GM21515 (cell line): ENCODE measurements at regions not wholly inside any gene's neighbourhood (a gene's known extent, or its start where the extent isn't known, plus 50 kb on each side); places are given as distances from the start of the nearest gene placed in this dataset.

ENCODE experiments used
- ATAC-seq: cut with Tn5 transposase; IDR thresholded peaks from one replicate; pipeline ENCODE4 v1.9.1; 2021; ENCODE audit not compliant: unreplicated experiment

- ATAC-seq, result no peak
Observed at GRCh38 chr6:170232186-170233002, 58.5 kb downstream of the DLL1 start.

DNA sequence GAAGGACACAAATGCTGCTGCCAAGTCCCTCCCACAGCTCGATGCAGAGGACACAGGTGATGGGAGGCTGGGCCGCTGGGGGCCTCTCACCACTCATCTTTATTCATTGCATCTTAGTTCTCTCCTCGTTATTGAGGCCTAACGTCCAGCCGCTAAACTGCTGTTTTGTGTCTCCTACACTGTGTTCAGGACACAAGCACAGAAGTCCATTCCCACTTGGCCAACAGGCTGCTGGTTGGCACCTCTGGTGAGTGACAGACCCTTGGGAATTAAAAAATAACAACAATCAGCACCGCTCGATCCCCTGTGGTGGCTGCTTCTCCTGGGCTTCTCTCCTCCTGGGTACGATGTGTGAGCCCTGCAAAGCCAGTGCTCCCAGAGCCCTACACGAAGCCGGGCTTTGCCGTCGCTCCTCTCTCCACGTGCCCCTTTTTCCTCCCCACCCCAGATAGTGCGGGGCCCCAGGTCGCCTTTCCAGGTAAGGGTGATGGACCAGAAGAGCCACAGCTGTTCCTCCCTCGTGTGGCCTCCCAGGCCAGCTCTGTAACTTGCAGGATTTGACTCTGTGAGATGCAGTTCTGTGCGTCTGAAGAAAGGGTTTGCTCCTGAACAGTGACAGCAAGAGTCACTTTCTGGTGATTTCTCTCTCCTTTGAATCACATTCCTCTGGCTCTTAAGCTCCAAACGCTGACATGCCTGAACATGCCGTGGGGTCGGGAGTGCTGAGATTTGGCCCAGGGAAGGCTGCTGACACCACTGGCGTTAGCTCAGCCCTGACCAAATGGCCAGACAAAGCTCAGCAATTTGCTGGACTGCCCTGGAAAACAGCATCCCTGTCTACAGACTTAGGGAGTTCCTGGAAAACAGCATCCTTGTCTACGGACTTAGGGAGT lies 59.3 kb downstream of the DLL1 start:
- ATAC-seq, result no peak

GRCh38 chr6:170230520-170231292 lies 60.2 kb downstream of the DLL1 start:
- no peak for ATAC-seq

GRCh38 chr6:170229851-170230519 lies 60.9 kb downstream of the DLL1 start:
- ATAC-seq, result no peak

GRCh38 chr6:170229396-170229795 lies 61.5 kb downstream of the DLL1 start:
- ATAC-seq, result no peak

DNA sequence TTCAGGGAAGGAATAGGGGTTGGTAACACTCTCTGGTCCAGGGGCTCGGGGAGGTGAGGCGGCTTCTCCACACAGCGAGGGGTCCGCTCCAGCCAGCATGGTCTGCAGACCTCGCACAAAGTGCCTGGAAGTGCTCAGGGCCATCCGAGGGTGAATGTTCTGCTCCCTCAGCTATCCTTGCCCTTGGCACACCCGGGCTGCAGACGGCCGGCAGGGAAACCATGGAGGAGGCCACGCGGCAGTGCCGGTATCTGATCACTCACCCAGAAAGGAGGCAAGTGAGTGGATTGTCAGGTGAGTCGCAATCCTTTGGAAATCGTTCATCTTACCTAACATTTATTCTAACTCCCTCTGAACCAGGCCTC lies 62.0 kb downstream of the DLL1 start:
- no peak for ATAC-seq

DNA sequence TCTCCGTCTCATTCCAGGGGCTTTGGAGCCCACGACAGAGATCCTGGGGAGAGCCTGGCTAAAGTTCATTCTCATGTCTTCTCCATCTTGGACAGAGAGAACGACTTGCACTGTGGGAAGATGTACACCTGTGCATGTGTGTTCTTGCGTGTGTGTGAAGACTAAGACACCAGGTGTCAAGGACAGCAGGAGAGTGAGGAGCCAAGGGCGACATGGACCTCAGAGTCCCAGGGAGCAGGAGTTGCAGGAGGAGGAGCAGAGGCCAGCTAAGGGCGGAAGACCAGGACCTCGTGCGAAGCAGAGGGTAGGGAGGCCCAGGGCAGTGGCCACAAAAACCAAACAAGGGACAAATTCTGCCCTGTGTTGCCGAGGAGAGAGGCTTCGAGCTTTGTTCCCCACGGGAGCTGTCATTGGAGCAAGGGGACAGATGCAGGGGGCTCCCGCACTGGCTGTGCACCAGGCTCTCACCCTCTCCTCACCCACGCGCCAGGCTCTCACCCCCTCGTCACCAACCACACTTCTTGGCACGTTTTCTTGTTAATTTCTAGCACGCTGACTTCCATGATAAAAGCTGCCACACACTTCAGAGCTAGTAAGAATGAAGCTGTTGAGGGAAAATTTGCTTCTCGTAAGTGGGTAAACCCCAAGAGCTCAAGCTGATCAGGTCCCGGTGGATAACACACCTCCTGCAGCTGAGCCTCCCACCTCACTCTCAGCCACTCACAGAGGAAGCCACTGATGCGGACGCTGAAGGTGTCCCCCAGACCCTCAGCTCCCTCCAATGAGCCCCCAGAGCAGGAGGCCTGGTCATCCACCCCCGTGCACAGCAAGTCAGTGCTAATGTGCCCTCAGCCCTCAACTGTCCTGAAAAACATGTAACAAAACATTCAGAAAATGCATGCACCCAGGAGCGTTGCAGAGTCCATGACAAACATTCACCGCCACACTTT lies 62.6 kb downstream of the DLL1 start:
- ATAC-seq, result no peak

GRCh38 chr6:170227521-170227983 lies 63.3 kb downstream of the DLL1 start:
- no peak for ATAC-seq

GRCh38 chr6:170226647-170227046 lies 64.2 kb downstream of the DLL1 start:
- ATAC-seq, result no peak

- no peak for ATAC-seq
Observed at GRCh38 chr6:170225852-170226417, 64.9 kb downstream of the DLL1 start.

DNA sequence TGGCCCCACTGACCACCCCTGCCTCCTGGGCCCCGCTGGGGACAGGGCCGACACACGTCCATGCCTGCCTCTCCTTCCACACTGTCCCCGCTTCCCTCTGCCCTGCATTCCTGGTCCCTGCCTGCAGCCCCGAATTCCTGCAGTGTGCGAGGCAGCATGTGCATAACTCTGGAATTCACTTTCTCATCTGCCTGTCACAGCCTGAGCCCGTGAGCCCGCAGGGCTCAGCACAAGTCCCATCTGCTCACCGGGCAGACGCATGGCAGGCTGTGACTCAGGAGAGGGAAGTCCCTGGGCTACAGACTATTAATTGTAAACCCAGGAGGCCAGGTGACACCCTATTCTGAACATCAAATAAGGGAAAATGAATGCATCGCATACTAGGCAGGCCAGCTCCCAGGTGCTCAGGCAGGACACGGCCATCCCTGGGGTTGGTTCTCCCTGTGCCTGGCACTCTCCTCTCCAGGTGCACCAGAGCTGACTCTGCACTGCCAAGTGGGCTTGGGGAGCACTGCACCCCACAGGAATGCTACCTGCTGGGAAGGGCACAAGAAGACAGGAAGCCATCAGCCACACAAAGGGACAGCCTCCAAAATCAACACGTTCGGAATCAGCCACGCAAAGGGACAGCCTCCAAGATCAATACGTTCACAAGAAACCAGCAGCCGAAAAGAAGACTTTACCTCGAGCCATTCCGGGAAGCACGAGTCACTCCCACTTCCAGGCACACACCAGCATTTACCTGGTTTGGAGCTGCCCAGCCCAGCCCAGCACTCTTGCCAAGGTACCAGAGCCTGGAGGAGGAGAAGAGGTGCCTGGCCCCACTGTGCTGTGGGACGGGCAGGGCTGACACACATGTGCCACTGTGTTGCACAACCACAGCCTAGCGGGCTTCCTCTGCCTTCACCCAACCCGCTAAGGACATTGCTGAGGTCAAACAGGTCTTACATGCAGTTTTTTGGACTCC lies 65.9 kb downstream of the DLL1 start:
- no peak for ATAC-seq

DNA sequence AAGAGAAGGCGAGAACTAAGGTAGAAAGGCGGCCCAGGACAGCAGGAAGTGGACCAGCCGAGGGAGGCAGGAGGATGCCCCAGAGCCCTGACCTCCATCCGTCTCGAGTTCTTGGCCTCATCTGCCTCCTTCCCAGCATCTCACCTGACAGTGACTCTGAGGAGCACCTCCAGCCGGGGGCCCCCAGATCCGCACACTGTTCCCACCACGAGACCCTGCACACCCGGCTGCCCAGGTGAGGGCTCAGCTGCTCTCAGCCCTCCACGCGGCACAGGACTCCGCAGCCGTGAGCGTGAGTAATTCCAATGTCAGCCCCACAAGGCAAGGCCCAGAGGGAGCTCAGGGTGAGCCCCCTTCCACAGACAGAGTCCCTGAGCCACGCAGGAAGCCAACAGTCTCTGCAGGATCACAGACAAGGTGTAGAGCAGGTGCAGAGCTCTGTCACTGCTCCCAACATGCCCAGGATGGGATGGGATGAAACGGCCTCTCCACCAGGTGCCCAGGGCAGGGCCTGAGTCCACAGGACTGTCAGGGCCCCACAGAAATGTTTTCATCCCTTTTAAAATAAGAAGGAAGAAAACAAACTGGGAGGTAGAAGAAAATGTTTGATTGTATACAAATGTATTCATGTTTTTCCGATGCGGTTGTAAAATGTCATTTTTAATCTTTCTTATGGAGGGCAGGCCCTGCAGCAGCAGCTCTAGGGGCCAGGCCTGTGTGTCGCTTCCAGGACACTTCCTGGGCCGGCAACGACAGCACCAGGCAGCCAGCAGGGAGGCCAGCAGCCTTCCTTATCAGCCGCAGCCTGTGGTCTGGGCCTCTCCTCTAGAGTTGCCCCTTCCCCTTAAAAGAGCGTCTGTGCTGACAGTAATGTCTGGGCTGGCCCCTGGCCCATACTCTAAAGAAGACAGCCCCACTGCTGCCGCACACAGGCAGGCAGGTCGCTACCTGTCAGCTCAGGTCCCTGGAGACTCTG lies 66.9 kb downstream of the DLL1 start:
- no peak for ATAC-seq

- ATAC-seq, result no peak
Observed at GRCh38 chr6:170222498-170223471, 68.1 kb downstream of the DLL1 start.

- no peak for ATAC-seq
Observed at GRCh38 chr6:170221753-170222400, 69.0 kb downstream of the DLL1 start.

DNA sequence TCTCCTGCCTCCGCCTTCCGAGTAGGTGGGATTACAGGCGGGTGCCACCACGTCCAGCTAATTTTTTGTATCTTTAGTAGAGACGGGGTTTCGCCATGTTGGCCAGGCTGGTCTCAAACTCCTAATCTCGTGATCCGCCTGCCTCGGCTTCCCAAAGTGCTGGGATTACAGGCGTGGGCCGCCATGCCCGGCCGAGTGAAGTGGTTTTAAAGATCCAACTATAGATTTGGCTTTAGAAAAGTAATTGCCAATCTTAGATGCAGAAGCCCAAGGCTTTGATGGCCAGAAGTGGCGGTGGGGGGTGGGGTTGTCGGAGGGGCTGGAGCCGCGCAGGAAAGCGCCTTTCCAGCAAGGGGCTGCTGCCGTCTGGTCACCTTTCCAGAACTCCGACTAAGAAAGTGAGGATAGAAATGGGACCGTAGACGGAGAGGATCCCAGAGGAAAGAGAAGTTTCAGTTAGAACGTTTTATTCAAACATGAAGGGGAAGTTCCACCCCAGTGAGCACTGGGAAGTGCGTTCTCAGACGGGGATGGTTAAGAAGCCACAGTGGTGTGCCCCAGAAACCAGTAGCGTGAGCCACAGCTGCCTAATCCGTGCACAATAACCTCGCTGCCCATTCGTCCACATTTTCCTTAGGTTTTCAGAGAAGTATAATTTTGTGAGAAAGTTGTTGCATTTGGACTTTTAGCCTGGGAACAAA lies 69.7 kb downstream of the DLL1 start:
- ATAC-seq, result no peak
